ENCODE measurements at regions not wholly inside any gene's neighbourhood (a gene's known extent, or its start where the extent isn't known, plus 50 kb on each side); places are given as distances from the start of the nearest gene placed in this dataset.

GRCh38 chr22:25377699-25378098, 158.3 kb downstream of the CRYBB2 start:
- TF ChIP-seq YY1 (IDR thresholded peaks at IDR 0.05; ENCODE audit: insufficient read depth, insufficient read length) (no peak), ZNF274 (IDR thresholded peaks at IDR 0.05; ENCODE audit: low read depth, low read length) (no peak)

Data from NT2/D1 (cell line).